Stimulated activated naive CD8-positive, alpha-beta T cell treated with anti-CD3 and anti-CD28 coated beads, Interleukin-15, Interleukin-2, amounts not matched to agents 100 ng/mL and 50 ng/mL, for 24 hours (primary cell): ENCODE measurements at regions not wholly inside any gene's neighbourhood (a gene's known extent, or its start where the extent isn't known, plus 50 kb on each side); places are given as distances from the start of the nearest gene placed in this dataset.

ENCODE experiments used
- H3K27ac Mint-ChIP-seq: one replicate; pipeline ENCODE4 v1.8.0; 2021; ENCODE audit warnings: mild to moderate bottlenecking, mixed read lengths
- H3K27me3 Mint-ChIP-seq: one replicate; pipeline ENCODE4 v1.8.0; 2021; ENCODE audit warnings: mixed read lengths
- H3K36me3 Mint-ChIP-seq: one replicate; pipeline ENCODE4 v1.8.0; 2021; ENCODE audit warnings: low read depth, mixed read lengths
- H3K4me1 Mint-ChIP-seq: one replicate; pipeline ENCODE4 v1.8.0; 2021; ENCODE audit warnings: low read depth, mixed read lengths
- H3K4me3 Mint-ChIP-seq: one replicate; pipeline ENCODE4 v1.8.0; 2021; ENCODE audit warnings: mild to moderate bottlenecking, mixed read lengths
- H3K9me3 Mint-ChIP-seq: one replicate; pipeline ENCODE4 v1.8.0; 2021; ENCODE audit warnings: mixed read lengths

GRCh38 chr13:85527316-85527715 is 271.9 kb downstream of the SLITRK6 start:
- Mint-ChIP-seq H3K4me1 (no peaks in the 10 kb centered on the region), H3K36me3 (no peaks in the 10 kb centered on the region), H3K27me3 (no peaks in the 10 kb centered on the region), H3K9me3 (peaks cover 3% of the 10 kb centered on the region), H3K27ac (no peak overlapping the region), H3K4me3 (no peak overlapping the region)

GRCh38 chr13:85525411-85525810 is 273.8 kb downstream of the SLITRK6 start:
- Mint-ChIP-seq H3K4me3 (no peak overlapping the region), H3K9me3 (peaks cover 3% of the 10 kb centered on the region), H3K27ac (no peak overlapping the region), H3K36me3 (no peaks in the 10 kb centered on the region), H3K4me1 (no peaks in the 10 kb centered on the region), H3K27me3 (no peaks in the 10 kb centered on the region)

GRCh38 chr13:85521657-85522056 is 277.6 kb downstream of the SLITRK6 start:
- Mint-ChIP-seq H3K4me3 (no peak overlapping the region), H3K36me3 (no peaks in the 10 kb centered on the region), H3K27me3 (no peaks in the 10 kb centered on the region), H3K4me1 (no peaks in the 10 kb centered on the region), H3K9me3 (peaks cover 3% of the 10 kb centered on the region), H3K27ac (no peak overlapping the region)

- no peak overlapping the region for H3K4me3 Mint-ChIP-seq
- no peaks in the 10 kb centered on the region for H3K4me1 Mint-ChIP-seq
Observed at GRCh38 chr13:85520445-85520844, 278.8 kb downstream of the SLITRK6 start.

GRCh38 chr13:85519363-85519762 is 279.9 kb downstream of the SLITRK6 start:
- H3K4me1 Mint-ChIP-seq, result no peaks in the 10 kb centered on the region
- no peaks in the 10 kb centered on the region for H3K27me3 Mint-ChIP-seq
- no peak overlapping the region for H3K27ac Mint-ChIP-seq
- no peak overlapping the region for H3K4me3 Mint-ChIP-seq
- no peaks in the 10 kb centered on the region for H3K36me3 Mint-ChIP-seq
- peaks cover 1% of the 10 kb centered on the region for H3K9me3 Mint-ChIP-seq

More at GRCh38 chr13:85520445-85520844, 278.8 kb downstream of the SLITRK6 start:
- H3K27me3 Mint-ChIP-seq, result no peaks in the 10 kb centered on the region
- H3K27ac Mint-ChIP-seq, result no peak overlapping the region
- H3K36me3 Mint-ChIP-seq, result no peaks in the 10 kb centered on the region
- H3K9me3 Mint-ChIP-seq, result peaks cover 3% of the 10 kb centered on the region

GRCh38 chr13:85512421-85512820 is 286.8 kb downstream of the SLITRK6 start:
- H3K36me3 Mint-ChIP-seq, result no peaks in the 10 kb centered on the region
- H3K9me3 Mint-ChIP-seq, result no peaks in the 10 kb centered on the region
- H3K27me3 Mint-ChIP-seq, result no peaks in the 10 kb centered on the region
- H3K4me1 Mint-ChIP-seq, result no peaks in the 10 kb centered on the region
- H3K4me3 Mint-ChIP-seq, result no peak overlapping the region
- no peak overlapping the region for H3K27ac Mint-ChIP-seq

- no peak overlapping the region for H3K27ac Mint-ChIP-seq
Observed at GRCh38 chr13:85509512-85509911, 289.7 kb downstream of the SLITRK6 start.

GRCh38 chr13:85508683-85509329 is 290.4 kb downstream of the SLITRK6 start:
- no peaks in the 10 kb centered on the region for H3K9me3 Mint-ChIP-seq
- no peaks in the 10 kb centered on the region for H3K36me3 Mint-ChIP-seq
- no peak overlapping the region for H3K4me3 Mint-ChIP-seq
- H3K4me1 Mint-ChIP-seq, result no peaks in the 10 kb centered on the region
- H3K27ac Mint-ChIP-seq, result no peak overlapping the region
- no peaks in the 10 kb centered on the region for H3K27me3 Mint-ChIP-seq

More at GRCh38 chr13:85509512-85509911, 289.7 kb downstream of the SLITRK6 start:
- no peaks in the 10 kb centered on the region for H3K9me3 Mint-ChIP-seq
- H3K4me3 Mint-ChIP-seq, result no peak overlapping the region
- no peaks in the 10 kb centered on the region for H3K36me3 Mint-ChIP-seq
- no peaks in the 10 kb centered on the region for H3K27me3 Mint-ChIP-seq
- no peaks in the 10 kb centered on the region for H3K4me1 Mint-ChIP-seq

- no peaks in the 10 kb centered on the region for H3K9me3 Mint-ChIP-seq
- H3K27me3 Mint-ChIP-seq, result no peaks in the 10 kb centered on the region
- no peak overlapping the region for H3K4me3 Mint-ChIP-seq
- no peaks in the 10 kb centered on the region for H3K36me3 Mint-ChIP-seq
- no peaks in the 10 kb centered on the region for H3K4me1 Mint-ChIP-seq
- H3K27ac Mint-ChIP-seq, result no peak overlapping the region
Observed at GRCh38 chr13:85503797-85504196, 295.4 kb downstream of the SLITRK6 start.

- Mint-ChIP-seq H3K4me3 (no peak overlapping the region), H3K27ac (no peak overlapping the region), H3K27me3 (no peaks in the 10 kb centered on the region)
Observed at GRCh38 chr13:85501616-85502015, 297.6 kb downstream of the SLITRK6 start.

GRCh38 chr13:85500696-85501256 is 298.4 kb downstream of the SLITRK6 start:
- Mint-ChIP-seq H3K9me3 (no peaks in the 10 kb centered on the region), H3K27me3 (no peaks in the 10 kb centered on the region), H3K36me3 (no peaks in the 10 kb centered on the region), H3K4me1 (no peaks in the 10 kb centered on the region), H3K4me3 (no peak overlapping the region), H3K27ac (no peak overlapping the region)

More at GRCh38 chr13:85501616-85502015, 297.6 kb downstream of the SLITRK6 start:
- Mint-ChIP-seq H3K9me3 (no peaks in the 10 kb centered on the region), H3K36me3 (no peaks in the 10 kb centered on the region), H3K4me1 (no peaks in the 10 kb centered on the region)

- no peaks in the 10 kb centered on the region for H3K36me3 Mint-ChIP-seq
- no peaks in the 10 kb centered on the region for H3K27me3 Mint-ChIP-seq
- no peaks in the 10 kb centered on the region for H3K4me1 Mint-ChIP-seq
- no peak overlapping the region for H3K27ac Mint-ChIP-seq
- H3K4me3 Mint-ChIP-seq, result no peak overlapping the region
- peaks cover under 1% of the 10 kb centered on the region for H3K9me3 Mint-ChIP-seq
Observed at GRCh38 chr13:85498774-85499173, 300.4 kb downstream of the SLITRK6 start.

- H3K27ac Mint-ChIP-seq, result no peak overlapping the region
- no peaks in the 10 kb centered on the region for H3K27me3 Mint-ChIP-seq
Observed at GRCh38 chr13:85497652-85498051, 301.6 kb downstream of the SLITRK6 start.

GRCh38 chr13:85492283-85492682 is 306.9 kb downstream of the SLITRK6 start:
- Mint-ChIP-seq H3K27ac (no peak overlapping the region), H3K27me3 (no peaks in the 10 kb centered on the region), H3K9me3 (peaks cover 3% of the 10 kb centered on the region), H3K4me1 (no peaks in the 10 kb centered on the region), H3K4me3 (no peak overlapping the region), H3K36me3 (no peaks in the 10 kb centered on the region)

More at GRCh38 chr13:85497652-85498051, 301.6 kb downstream of the SLITRK6 start:
- no peaks in the 10 kb centered on the region for H3K36me3 Mint-ChIP-seq
- no peak overlapping the region for H3K4me3 Mint-ChIP-seq
- peaks cover 3% of the 10 kb centered on the region for H3K9me3 Mint-ChIP-seq
- no peaks in the 10 kb centered on the region for H3K4me1 Mint-ChIP-seq

GRCh38 chr13:85486663-85487062 is 312.6 kb downstream of the SLITRK6 start:
- no peak overlapping the region for H3K27ac Mint-ChIP-seq
- no peaks in the 10 kb centered on the region for H3K27me3 Mint-ChIP-seq
- H3K36me3 Mint-ChIP-seq, result no peaks in the 10 kb centered on the region
- no peaks in the 10 kb centered on the region for H3K4me1 Mint-ChIP-seq
- no peak overlapping the region for H3K4me3 Mint-ChIP-seq
- no peaks in the 10 kb centered on the region for H3K9me3 Mint-ChIP-seq

GRCh38 chr13:85473144-85473543 is 326.1 kb downstream of the SLITRK6 start:
- no peak overlapping the region for H3K27ac Mint-ChIP-seq

More at GRCh38 chr13:85473144-85473543, 326.1 kb downstream of the SLITRK6 start:
- H3K36me3 Mint-ChIP-seq, result no peaks in the 10 kb centered on the region
- H3K4me3 Mint-ChIP-seq, result no peak overlapping the region
- no peaks in the 10 kb centered on the region for H3K9me3 Mint-ChIP-seq
- H3K4me1 Mint-ChIP-seq, result no peaks in the 10 kb centered on the region
- no peaks in the 10 kb centered on the region for H3K27me3 Mint-ChIP-seq
